Stimulated activated naive CD8-positive, alpha-beta T cell treated with anti-CD3 and anti-CD28 coated beads, Interleukin-15, amount 100 ng/mL, for 72 hours (primary cell): ENCODE measurements at regions not wholly inside any gene's neighbourhood (a gene's known extent, or its start where the extent isn't known, plus 50 kb on each side); places are given as distances from the start of the nearest gene placed in this dataset.

ENCODE experiments used
- ATAC-seq: fragments of 150-1000 bp; cut with Tn5 transposase; 2 replicates; pipeline ENCODE4 v1.10.0; 2021; ENCODE audit warnings: mild to moderate bottlenecking, moderate library complexity
- DNase-seq, 2 donors: peaks; one replicate each; pipeline ENCODE4 v3.0.0; 2021 to 2022
- H3K27ac Mint-ChIP-seq, 2 donors: one replicate each; pipeline ENCODE4 v1.8.0; 2022; ENCODE audit warnings: mild to moderate bottlenecking in 2 of 2, mixed read lengths in 2 of 2, moderate library complexity in 2 of 2
- H3K27me3 Mint-ChIP-seq: one replicate; pipeline ENCODE4 v1.8.0; 2022; ENCODE audit warnings: mixed read lengths
- H3K4me1 Mint-ChIP-seq: one replicate; pipeline ENCODE4 v1.8.0; 2022; ENCODE audit warnings: mild to moderate bottlenecking, mixed read lengths
- H3K4me3 Mint-ChIP-seq, 2 donors: one replicate each; pipeline ENCODE4 v1.8.0; 2022; ENCODE audit warnings: mild to moderate bottlenecking in 2 of 2, mixed read lengths in 2 of 2, moderate library complexity in 1 of 2
- H3K9me3 Mint-ChIP-seq, 2 donors: one replicate each; pipeline ENCODE4 v1.8.0; 2022; ENCODE audit warnings: mixed read lengths in 2 of 2

DNA sequence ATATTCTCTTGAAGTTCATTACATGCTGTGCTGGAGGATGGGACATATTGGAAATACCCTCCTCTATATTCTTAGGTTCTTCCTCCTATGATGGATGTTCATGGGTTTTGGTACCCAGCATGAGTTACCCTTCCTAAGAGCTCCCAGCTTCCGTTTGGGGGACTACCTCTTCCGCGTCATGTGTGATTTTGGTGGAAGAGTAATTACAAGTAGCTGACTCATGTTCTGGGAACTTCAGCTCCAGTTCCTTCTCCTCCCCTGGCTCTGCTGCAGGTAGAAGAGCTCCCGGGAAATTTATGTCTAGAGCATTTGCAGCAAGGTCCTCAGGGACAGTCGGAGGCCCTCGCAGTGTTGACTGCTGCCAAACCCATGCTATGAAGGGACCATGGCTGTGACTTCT is 208.8 kb upstream of the IL12A start:
- ATAC-seq (no peak), DNase-seq (no peak)
- Mint-ChIP-seq H3K9me3 (no peaks in the 10 kb centered on the region), H3K27ac (no peak overlapping the region), H3K4me1 (no peaks in the 10 kb centered on the region), H3K27me3 (peaks cover 29% of the 10 kb centered on the region), H3K4me3 (no peak overlapping the region)

DNA sequence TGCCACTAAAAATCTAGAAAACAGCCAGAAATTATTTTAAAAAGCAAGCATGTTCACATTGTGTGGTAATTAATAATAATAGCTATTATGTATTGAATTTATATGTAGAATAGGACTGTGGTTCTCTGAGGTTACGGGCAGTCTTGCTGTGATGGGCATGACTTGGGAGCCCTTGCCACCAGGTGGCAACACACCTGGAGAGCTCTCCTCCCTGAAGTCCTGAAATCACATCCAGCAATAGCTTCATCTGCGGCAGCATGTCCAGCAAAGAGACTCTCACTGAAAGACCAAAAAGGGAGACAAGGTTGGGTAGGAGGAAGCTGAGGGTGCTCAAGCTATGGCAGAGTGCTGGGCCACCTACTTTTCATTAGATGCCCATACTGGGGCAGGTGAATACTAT is 206.8 kb upstream of the IL12A start:
- ATAC-seq (no peak), DNase-seq (no peak)
- no peak overlapping the region for H3K27ac Mint-ChIP-seq
- no peaks in the 10 kb centered on the region for H3K9me3 Mint-ChIP-seq
- no peak overlapping the region for H3K4me3 Mint-ChIP-seq
- no peaks in the 10 kb centered on the region for H3K4me1 Mint-ChIP-seq
- peaks cover 10% of the 10 kb centered on the region for H3K27me3 Mint-ChIP-seq

DNA sequence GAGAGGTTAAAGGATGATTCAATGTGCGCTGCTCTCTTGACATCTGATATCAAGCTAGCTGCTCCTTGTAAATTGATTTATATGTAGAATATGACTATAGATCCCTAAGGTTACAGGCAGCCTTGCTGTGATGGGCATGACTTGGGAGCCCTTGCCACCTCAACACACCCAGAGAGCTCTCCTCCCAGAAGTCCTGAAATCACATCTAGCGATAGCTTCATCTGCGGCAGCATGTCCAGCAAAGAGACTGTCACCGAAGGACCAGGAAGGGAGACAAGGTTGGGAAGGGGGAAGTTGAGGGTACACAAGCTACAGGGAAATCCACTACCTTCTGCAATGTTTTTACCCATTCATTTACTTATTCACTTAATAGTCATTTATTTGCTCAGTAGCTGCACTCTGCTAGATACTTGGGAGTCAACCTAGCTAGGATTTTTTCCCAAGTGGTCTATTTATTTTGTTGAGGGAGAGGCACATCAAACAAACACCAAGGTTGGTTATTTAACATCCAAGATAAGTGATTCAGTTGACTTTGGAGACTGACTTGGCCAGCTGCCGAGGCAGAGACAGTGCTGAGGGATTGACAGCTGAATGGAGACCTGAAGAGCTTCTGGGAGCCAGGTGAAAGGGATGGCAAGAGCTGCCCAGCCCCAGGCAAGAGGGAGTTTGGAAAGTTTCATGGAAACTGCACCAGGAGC is 205.8 kb upstream of the IL12A start:
- DNase-seq (no peak), ATAC-seq (no peak)
- no peaks in the 10 kb centered on the region for H3K9me3 Mint-ChIP-seq
- H3K27me3 Mint-ChIP-seq = peaks cover 8% of the 10 kb centered on the region
- no peak overlapping the region for H3K27ac Mint-ChIP-seq
- no peaks in the 10 kb centered on the region for H3K4me1 Mint-ChIP-seq
- no peak overlapping the region for H3K4me3 Mint-ChIP-seq

- peaks cover 8% of the 10 kb centered on the region for H3K27me3 Mint-ChIP-seq
- no peak overlapping the region for H3K27ac Mint-ChIP-seq
- H3K4me3 Mint-ChIP-seq = no peak overlapping the region
- H3K9me3 Mint-ChIP-seq = no peaks in the 10 kb centered on the region
- no peak for ATAC-seq
- no peak for DNase-seq
- no peaks in the 10 kb centered on the region for H3K4me1 Mint-ChIP-seq
Observed at GRCh38 chr3:159783780-159784742, 204.6 kb upstream of the IL12A start.

DNA sequence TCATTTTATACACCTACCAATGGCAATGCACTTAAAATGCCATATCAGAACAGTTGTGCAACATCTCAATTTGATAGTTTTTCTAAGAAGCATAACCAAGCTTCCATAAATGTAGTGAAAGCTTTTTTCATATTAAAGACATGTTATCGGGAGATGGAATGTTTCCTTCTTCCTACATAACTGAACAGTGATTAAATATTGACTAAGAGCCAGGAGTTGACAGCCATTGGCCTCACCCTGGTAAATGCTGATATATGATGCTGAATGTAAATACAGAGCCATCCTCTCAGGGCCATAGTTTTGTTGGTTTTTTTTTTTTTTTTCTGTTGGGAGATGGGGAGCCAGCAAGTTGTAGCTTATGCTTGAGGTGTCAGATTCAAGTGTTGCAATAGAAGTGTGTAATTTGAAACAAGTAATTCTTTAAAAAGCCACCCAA is 203.3 kb upstream of the IL12A start:
- no peak overlapping the region for H3K4me3 Mint-ChIP-seq
- ATAC-seq (no peak), DNase-seq (no peak)
- no peaks in the 10 kb centered on the region for H3K4me1 Mint-ChIP-seq
- peaks cover 8% of the 10 kb centered on the region for H3K27me3 Mint-ChIP-seq
- no peaks in the 10 kb centered on the region for H3K9me3 Mint-ChIP-seq
- no peak overlapping the region for H3K27ac Mint-ChIP-seq

GRCh38 chr3:159786489-159787177 is 202.0 kb upstream of the IL12A start:
- ATAC-seq = no peak
- no peaks in the 10 kb centered on the region for H3K4me1 Mint-ChIP-seq
- H3K9me3 Mint-ChIP-seq = no peaks in the 10 kb centered on the region
- no peak overlapping the region for H3K27ac Mint-ChIP-seq
- DNase-seq = no peak
- peaks cover 8% of the 10 kb centered on the region for H3K27me3 Mint-ChIP-seq
- no peak overlapping the region for H3K4me3 Mint-ChIP-seq

- Mint-ChIP-seq H3K4me1 (no peaks in the 10 kb centered on the region), H3K4me3 (no peak overlapping the region), H3K27ac (no peak overlapping the region), H3K27me3 (peaks cover 8% of the 10 kb centered on the region), H3K9me3 (no peaks in the 10 kb centered on the region)
- DNase-seq (no peak), ATAC-seq (no peak)
Observed at GRCh38 chr3:159787178-159787574, 201.5 kb upstream of the IL12A start.

- no peaks in the 10 kb centered on the region for H3K9me3 Mint-ChIP-seq
- no peak for DNase-seq
- no peak overlapping the region for H3K27ac Mint-ChIP-seq
- no peak overlapping the region for H3K4me3 Mint-ChIP-seq
- ATAC-seq = no peak
- H3K27me3 Mint-ChIP-seq = peaks cover 8% of the 10 kb centered on the region
- no peaks in the 10 kb centered on the region for H3K4me1 Mint-ChIP-seq
Observed at GRCh38 chr3:159787794-159788205, 200.8 kb upstream of the IL12A start.

DNA sequence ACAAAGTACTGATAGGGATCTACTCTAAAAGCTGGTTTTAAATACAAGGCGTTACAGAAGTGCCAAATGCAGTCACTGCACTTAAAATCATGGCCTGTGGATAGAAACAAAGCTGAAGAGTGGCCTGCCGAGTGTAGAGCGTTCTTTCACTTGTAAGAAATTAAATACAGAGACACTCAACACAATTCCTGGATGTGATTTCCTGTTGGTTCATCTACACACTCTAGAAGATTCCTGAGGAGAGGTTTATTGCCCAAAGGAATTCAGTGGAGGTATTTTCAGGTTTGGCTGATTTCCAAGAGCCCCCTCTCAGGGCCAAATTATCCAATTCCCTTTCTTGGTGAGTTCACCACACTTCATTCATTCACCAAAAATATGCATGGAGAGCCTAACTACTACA is 200.3 kb upstream of the IL12A start:
- DNase-seq = no peak
- Mint-ChIP-seq H3K4me1 (no peaks in the 10 kb centered on the region), H3K27me3 (peaks cover 8% of the 10 kb centered on the region), H3K4me3 (no peak overlapping the region), H3K27ac (no peak overlapping the region), H3K9me3 (no peaks in the 10 kb centered on the region)
- no peak for ATAC-seq

DNA sequence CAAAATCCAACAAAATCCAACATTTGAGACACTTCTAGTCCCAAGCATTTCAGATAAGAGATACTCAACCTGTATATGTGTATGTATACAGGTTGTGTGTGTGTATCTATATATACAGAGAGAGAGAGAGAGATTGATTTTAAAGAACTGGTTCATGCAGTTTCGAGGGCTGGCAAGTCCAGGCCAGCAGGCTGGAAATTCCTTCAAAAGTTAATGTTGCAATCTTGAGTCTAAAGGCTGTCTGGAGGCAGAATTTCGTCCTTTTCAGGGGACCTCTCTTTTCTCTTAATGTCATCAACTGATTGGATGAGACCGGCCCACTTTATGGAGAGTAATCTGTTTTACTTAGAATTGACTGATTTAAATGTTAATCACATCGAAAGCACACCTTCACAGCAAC is 199.6 kb upstream of the IL12A start:
- Mint-ChIP-seq H3K27ac (no peak overlapping the region), H3K4me1 (no peaks in the 10 kb centered on the region), H3K4me3 (no peak overlapping the region), H3K27me3 (peaks cover 4% of the 10 kb centered on the region), H3K9me3 (no peaks in the 10 kb centered on the region)
- ATAC-seq (no peak), DNase-seq (no peak)

DNA sequence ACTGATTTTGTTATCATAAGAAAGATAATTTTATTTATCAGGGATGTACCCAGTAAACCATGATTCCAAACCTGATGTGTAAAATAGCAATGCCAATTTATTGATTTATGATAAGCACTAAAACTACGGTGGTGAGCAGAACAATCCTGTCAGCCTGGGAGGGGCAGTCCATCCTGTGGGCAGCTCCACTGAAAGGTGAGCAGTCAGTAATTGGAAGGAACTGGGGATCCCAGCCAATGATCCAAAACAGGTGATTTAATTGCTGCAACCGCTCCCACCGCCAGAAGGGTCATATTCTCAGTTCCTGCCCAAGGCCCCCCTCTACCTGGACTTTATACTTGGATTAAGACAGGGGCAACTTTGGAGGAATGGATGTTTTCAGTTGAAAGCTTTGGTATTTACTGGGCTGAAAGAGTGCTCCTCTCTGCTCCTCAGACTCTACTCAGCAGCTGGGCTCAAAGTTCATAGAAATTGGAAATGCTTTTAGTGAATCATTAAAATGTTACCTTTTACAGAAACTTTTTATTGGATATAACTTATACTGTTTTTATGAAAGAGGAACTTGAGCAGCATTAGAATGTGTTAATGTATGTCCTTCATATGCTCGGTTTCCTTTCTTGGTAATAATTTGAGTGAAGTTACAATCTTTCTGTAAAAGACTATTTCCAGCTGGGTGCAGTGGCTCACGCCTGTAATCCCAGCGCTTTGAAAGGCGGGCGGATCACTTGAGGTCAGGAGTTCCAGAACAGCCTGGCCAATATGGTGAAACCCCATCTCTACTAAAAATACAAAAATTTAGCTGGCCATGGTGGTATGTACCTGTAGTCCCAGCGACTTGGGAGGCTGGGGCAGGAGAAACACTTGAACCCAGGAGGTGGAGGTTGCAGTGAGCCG is 198.6 kb upstream of the IL12A start:
- DNase-seq (no peak), ATAC-seq (no peak)
- no peaks in the 10 kb centered on the region for H3K27me3 Mint-ChIP-seq
- no peak overlapping the region for H3K27ac Mint-ChIP-seq
- H3K9me3 Mint-ChIP-seq = no peaks in the 10 kb centered on the region
- no peaks in the 10 kb centered on the region for H3K4me1 Mint-ChIP-seq
- no peak overlapping the region for H3K4me3 Mint-ChIP-seq

GRCh38 chr3:159791336-159791735 is 197.3 kb upstream of the IL12A start:
- ATAC-seq (no peak), DNase-seq (no peak)
- Mint-ChIP-seq H3K27ac (no peak overlapping the region), H3K4me1 (no peaks in the 10 kb centered on the region), H3K9me3 (no peaks in the 10 kb centered on the region), H3K27me3 (no peaks in the 10 kb centered on the region), H3K4me3 (no peak overlapping the region)

GRCh38 chr3:159792070-159792469 is 196.6 kb upstream of the IL12A start:
- Mint-ChIP-seq H3K27ac (no peak overlapping the region), H3K9me3 (no peaks in the 10 kb centered on the region), H3K4me1 (no peaks in the 10 kb centered on the region), H3K27me3 (no peaks in the 10 kb centered on the region), H3K4me3 (no peak overlapping the region)
- ATAC-seq (no peak), DNase-seq (no peak)

DNA sequence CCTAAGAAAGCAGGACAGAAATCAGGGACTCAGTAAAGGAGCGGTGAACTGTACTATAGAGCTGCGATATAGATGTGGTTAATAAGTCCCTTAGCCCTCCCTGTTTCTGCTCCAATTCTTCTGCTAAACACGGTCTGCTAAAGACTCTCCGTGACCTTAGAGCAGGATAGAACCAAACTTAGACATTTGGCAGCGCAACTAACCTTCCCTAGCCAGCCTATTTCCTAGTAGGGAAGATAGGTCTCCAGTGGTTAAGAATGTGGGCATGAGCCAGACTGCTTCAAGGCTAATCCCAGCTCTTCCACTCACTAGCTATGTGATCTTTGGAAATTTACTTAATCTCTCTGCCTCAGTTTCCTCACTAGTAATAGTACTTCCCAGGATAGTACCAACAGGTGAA is 193.6 kb upstream of the IL12A start:
- Mint-ChIP-seq H3K4me1 (no peaks in the 10 kb centered on the region), H3K9me3 (no peaks in the 10 kb centered on the region), H3K27me3 (no peaks in the 10 kb centered on the region), H3K27ac (no peak overlapping the region), H3K4me3 (no peak overlapping the region)
- DNase-seq (no peak), ATAC-seq (no peak)

DNA sequence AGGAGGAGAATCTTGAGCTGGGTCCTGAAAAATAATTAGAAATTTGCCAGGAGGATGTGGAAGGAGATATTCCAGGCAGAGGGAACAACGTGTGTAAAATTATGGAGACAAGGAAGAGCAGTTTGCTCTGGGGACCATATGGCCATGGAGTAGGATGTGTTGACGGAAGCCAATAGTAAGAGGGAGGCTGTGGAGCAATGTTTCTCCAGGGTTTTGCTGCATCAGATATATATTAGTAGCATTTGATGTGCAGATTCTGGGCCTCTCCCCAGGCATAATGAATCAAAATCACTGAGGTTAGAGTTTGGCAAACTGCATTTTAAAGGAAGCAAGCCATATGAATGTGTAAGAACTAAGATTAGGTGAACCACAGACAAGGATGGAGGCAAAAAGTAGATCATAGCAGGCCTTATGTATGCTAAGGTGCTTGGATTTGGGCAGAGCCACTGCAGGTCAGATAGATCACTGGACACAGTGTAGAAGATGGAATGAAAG is 192.9 kb upstream of the IL12A start:
- H3K9me3 Mint-ChIP-seq = no peaks in the 10 kb centered on the region
- no peak overlapping the region for H3K27ac Mint-ChIP-seq
- H3K4me3 Mint-ChIP-seq = no peak overlapping the region
- ATAC-seq (no peak), DNase-seq (no peak)
- H3K27me3 Mint-ChIP-seq = no peaks in the 10 kb centered on the region
- no peaks in the 10 kb centered on the region for H3K4me1 Mint-ChIP-seq
